GM21390 (cell line): ENCODE measurements at regions not wholly inside any gene's neighbourhood (a gene's known extent, or its start where the extent isn't known, plus 50 kb on each side); places are given as distances from the start of the nearest gene placed in this dataset.

Source experiments
- ATAC-seq: cut with Tn5 transposase; IDR thresholded peaks from one replicate; pipeline ENCODE4 v1.9.1; 2021; ENCODE audit not compliant: unreplicated experiment

- ATAC-seq: no peak
Measured at GRCh38 chr6:10248378-10248843, 166.5 kb downstream of the TFAP2A start.

DNA sequence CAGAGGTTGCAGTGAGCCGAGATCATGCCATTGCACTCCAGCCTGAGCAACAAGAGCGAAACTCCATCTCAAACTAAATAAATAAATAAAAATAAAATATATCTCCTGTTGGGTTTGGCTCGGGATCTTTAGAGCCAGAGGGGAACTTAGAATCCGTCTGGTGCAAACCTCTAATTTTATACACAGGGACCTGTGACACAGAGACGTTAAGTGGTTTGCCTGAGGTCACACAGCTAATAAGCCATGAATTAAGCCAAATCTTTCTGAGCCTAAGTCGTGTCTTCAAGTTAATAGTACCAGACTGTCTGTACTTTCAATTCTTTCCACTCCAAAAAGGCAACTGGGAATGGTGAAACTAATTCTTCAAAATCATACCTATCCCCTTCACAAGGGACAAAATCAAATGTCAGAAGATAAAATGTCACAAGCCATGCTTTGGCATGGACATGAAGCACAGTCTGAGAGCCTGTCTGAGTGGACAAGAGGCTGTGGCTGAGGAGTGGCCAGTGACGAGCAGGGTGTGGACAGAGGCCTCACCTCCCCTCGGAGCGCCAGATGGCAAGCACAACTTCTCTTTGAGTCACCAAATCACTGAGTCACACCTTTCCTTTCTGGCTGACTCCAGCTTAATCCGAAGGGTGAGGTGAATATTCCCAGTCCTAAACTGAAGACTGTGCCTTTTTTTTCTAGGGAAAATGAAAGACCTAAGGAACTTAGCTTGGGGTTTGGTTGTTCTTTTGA, 177.4 kb downstream of the TFAP2A start:
- no peak for ATAC-seq

DNA sequence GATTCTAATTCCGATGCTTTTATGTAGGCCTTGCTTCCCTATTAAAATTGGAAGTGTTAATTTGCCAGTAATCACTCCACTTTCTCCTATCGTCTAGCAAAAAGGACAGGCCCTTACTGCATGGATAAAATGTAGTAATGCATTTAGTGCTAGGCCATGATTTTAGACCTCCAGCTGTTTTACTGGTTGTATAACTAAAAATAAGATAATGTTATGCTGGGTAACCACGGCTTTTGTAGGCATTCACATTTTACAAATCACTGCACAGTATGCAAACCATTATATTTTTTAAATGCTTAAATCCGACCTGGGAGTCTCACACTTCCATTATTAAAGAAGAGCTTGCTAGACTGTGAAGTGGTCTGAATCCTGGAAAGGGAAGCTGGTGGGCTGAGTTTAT, 179.5 kb downstream of the TFAP2A start:
- no peak for ATAC-seq

GRCh38 chr6:10230531-10230930, 184.3 kb downstream of the TFAP2A start:
- no peak for ATAC-seq

GRCh38 chr6:10223841-10224240, 191.0 kb downstream of the TFAP2A start:
- ATAC-seq: no peak

DNA sequence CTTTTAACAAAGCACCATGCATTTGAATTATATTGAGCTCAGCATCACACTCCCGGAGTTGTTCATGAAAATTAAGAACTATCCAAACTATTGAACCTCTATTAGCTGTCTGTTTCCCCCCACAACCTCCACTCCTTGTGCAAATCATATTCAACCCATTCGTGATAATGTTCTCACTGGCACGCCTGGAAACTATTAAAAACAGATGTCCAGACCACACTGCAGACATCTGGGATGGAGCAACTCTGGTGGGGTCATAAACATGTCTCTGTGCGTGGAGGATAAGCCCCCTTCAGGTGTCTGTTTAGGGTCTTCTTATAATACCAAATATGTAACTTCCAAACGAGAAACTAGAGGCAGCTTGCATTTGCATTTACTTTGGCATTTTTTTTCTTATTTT, 193.7 kb downstream of the TFAP2A start:
- ATAC-seq: no peak

GRCh38 chr6:10219510-10219909, 195.4 kb downstream of the TFAP2A start:
- no peak for ATAC-seq

GRCh38 chr6:10217111-10217510, 197.8 kb downstream of the TFAP2A start:
- no peak for ATAC-seq

DNA sequence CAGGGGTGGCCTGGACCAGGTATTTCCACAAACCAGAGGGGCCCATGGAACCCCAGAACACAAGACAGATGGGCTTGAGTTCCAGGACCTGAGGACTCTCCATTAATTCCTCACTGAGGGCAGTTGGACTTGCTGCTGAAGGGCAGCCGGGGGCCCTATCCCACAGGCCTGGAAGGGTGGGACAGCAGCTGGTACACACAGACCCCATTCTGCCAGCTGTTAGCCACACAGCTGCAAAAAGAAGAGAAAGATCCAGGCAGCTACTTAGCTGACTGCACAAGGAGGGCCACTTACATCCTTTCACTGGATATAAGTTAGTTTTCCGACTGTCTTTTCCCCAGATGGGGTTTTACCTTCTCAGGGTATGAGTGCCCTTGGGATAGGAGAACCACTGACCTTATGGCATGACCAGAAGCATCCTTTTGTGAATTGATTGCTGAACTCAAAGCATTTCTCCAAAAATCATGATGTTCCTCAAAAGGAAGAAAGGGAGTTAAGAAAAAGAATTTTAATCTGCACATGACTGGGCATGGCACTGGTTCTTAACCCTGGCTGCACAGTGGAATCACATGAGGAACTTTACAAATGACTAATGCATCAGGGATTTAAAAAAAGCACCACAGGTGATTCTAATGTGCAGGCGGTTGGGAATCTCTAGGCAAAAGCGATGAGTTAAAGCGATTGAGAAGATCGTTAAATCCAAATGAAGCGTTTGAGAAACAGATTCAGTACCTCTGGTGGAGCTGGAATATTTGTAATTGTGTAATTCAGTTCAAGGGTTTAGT, 199.4 kb downstream of the TFAP2A start:
- no peak for ATAC-seq

GRCh38 chr6:10210052-10210451, 204.8 kb downstream of the TFAP2A start:
- no peak for ATAC-seq

DNA sequence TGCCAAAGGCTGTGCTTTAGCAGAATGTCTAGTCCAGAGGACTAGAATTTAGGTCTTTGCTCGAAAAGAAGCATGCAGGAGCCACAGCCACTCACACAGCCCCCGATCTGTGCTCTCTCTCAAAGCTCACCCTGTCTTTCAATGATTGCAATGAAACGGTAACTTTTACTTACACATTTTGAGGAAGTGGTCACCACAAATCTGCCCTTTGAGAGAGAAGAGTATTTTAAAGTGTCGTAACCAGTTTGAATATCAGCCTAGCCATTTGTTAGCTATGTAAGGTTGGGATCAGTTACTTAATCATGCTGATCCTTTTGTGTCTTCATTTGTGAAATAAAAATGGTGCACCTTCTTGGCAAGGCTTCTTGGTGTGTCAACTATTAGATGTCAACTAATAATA, 209.0 kb downstream of the TFAP2A start:
- no peak for ATAC-seq

DNA sequence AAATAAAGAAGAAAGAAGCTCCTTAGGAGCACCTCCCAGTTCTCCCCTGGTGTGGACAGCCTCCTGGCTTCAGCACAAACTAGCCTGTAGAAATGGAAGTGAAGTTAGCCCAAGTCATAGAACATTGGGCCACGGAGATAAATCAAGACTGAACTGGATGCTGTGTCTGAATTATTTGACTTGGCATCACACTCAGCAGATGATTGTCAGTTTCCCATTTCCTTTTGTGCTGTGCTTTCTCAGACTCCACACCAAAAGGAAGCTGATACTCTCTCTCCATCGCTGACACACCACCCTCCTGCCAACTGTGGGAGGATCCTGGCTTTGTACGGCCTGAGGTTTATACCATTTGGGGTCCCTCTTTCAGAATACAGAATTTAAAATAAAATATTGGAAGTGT, 209.8 kb downstream of the TFAP2A start:
- no peak for ATAC-seq

- ATAC-seq: no peak
Measured at GRCh38 chr6:10203651-10204050, 211.2 kb downstream of the TFAP2A start.

GRCh38 chr6:10202581-10202980, 212.3 kb downstream of the TFAP2A start:
- ATAC-seq: no peak

DNA sequence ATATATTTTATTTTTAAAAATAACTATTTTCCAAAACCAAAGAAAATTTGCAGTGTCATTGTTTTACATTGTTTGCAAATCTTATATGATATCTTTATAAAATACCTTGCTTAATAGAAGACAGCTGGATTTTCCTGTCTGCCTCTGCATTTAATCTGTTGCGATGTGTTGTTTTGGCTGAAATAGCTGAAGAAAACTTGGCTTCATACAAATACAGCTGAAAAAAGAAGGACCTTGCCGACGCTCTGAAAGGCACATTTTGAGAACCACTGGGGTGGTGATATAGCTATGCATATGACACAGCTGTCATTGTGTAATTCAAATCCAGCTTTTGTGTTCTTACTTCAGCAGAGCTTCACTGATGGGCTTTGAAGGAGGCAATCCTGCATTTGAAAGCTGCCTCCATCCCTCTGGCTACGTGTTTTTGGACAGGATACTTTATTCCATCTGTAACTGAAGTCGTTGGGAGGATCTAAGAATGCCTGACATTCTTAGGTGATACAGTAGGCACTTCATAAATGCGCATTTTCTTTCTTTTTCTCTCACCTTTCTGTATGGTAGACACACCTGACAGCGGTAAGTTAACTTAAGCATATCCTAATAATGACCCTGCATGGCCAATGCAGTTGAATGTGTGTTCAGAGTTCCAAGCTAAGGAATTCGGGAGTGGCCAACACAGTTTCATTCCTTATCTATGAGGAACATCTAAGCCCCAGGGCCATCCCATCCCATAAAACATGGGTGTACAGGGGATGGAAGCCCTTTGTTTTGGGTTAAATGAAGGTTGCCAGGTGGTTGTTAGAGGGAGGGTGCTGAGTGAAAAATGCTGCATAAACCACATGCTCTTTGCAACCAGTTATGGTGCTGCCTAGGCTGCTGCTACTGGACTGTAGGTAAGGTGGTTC, 213.0 kb downstream of the TFAP2A start:
- no peak for ATAC-seq

DNA sequence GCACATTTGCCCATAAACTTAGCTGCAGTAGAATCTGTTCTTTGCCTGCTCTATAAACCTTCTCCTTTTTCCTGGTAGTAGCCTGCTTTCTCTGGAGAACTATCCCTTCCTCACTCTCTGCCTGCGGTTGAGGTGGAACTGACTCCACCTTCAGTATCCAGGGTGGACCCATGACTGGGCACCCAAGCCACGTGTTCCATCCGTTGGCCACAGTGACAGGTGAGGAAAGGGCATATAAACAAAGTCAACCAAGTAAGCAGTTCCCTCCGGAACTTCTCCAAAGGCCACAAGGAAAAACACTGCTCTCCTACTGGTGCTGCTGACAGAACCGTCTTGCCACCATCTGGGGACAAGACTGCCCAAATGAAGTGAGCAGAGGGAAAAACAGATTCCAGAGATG, 218.8 kb downstream of the TFAP2A start:
- ATAC-seq: no peak

DNA sequence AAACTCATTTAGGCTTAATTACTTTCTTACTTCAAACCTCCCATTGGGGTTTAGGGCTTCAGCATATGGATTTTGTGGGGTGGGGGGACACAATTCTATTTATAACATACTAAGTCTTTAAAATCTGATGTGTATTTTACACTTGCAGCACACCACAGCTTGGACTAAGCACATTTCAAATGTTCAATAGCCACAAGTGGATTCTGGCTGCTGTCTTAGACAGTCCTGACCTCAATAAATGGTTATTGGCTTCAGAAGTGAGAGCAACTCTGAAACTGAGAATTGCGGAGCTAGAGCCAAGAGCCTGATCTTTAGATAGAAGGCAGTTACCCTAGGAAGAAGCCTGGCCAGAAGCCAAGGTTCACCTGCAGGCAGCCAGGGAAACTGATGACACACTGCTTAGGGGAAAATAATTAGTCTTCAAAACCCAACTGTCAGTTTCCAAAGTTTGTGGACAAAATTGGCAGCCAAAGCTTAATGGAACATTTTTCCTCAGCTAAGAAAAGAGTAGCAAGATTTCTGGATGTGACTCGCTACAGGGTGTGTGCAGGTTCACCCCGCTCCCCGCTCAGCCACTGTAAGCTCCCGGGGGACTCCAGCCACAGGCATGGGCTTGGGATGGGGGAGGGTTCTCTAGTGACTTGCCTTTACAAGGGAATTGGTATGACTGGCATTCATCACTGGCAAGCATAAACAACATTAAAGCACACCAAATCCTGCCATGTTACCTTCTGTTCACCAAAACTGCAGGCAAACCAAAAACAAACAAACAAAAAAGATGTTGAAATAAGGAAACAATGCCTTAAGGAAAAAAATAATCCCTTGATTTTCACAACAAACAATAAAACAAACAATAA, 219.8 kb downstream of the TFAP2A start:
- ATAC-seq: no peak

DNA sequence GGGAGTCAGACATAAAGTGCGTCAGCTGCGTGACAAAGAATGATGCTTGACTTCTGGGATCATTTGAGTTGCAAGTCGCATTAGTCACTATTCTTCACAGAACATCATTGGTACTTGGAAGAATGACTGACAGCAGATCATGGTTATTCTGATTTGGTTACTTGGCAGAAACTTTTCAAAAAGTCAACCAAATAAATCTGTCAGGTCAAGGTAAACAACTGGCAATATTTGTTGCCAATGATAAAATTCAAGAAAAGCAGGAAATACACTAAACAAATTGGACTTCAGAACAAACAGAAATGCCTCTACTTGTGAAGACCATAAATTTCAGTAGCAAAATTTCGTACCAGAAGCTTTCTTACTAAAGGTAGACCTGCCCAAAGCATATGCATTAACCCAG, 221.6 kb downstream of the TFAP2A start:
- no peak for ATAC-seq

- no peak for ATAC-seq
Measured at GRCh38 chr6:10190042-10190441, 224.8 kb downstream of the TFAP2A start.
